Activated T-cell treated with anti-CD3 and anti-CD28 coated beads, Interleukin-2, amount 50 U/mL, for 48 hours (primary cell): ENCODE measurements at regions not wholly inside any gene's neighbourhood (a gene's known extent, or its start where the extent isn't known, plus 50 kb on each side); places are given as distances from the start of the nearest gene placed in this dataset.

Source experiments
- DNase-seq, 2 experiments: peaks; one replicate each; pipeline ENCODE4 v3.0.0-alpha.2; 2020

- no peak for DNase-seq
Observed at GRCh38 chr4:43244688-43245382, 352.3 kb downstream of the GRXCR1 start.

- DNase-seq = no peak
Observed at GRCh38 chr4:43251841-43252240, 359.3 kb downstream of the GRXCR1 start.

DNA sequence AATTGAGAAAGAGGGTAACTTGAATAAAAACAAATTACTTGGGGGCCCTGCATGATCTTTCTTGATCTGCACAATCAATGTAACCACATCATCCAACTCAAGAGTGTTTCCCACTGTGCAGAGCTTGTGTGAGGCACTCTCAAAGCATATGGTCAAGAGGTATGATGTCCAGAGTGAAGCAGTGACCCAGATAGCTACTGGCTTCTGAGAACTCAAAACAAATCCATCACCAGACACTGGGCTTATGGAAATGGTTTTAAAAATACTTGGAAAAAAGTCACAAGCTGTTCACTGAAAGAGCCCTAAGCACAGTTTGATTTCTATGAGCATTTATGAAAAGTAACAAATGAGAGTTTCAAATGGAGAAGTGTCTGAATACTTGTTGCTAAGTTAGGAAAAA is 361.0 kb downstream of the GRXCR1 start:
- DNase-seq = no peak

GRCh38 chr4:43264730-43265129 is 372.2 kb downstream of the GRXCR1 start:
- no peak for DNase-seq

DNA sequence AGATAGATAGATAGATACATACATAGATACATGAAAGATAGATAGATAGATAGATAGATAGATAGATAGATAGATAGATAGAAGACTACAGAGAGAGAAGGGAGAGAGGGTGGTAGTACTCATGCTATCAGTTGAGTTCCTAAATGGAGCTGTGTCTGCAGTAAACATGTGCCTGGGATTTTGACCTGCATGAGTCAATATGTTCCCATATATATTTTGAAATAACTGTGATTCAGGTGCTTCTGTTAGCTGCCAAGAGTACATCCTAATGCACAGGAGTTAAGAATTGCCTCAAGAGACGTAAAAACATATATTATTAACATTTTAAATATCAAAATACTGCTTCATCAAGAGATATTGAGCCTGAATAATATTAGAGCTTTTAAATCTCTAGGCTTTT is 379.4 kb downstream of the GRXCR1 start:
- no peak for DNase-seq

DNA sequence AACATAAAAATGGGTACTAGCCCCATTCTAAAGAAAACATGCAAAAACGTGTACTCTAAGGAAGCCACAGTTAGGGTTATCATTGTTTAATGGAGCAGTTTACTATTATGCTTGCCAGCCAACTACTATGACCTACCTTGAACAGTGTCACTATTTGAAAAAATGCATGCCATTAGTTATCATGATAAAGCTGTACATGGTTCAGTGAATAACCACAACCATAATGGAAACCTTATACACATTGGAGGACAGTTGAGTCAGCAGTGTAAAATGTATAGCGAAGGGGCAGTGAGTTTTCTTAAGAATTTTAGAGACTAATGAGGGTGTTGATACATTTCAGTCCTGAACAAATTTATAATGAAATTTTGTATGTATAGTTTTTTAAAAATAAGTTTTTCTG is 381.9 kb downstream of the GRXCR1 start:
- no peak for DNase-seq

GRCh38 chr4:43275779-43276178 is 383.3 kb downstream of the GRXCR1 start:
- DNase-seq = no peak

DNA sequence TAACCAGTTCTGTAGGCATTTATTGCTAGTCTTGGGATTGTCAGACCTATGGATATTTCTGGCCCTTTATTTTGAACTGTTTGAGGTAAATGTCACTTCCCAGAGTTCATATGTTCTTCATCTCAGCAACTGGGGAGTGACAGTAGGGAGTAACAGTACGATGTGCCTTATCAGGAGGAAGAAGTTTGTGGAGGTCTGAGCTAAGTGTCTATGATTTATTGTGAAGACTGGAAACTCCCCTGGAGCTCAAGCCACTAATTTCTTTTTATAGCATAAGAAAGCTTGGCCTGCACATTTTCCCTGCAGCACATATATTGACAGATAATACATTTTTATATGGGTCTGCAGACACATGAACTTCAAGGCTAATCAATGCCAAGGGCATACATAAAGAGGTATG is 383.8 kb downstream of the GRXCR1 start:
- no peak for DNase-seq

DNA sequence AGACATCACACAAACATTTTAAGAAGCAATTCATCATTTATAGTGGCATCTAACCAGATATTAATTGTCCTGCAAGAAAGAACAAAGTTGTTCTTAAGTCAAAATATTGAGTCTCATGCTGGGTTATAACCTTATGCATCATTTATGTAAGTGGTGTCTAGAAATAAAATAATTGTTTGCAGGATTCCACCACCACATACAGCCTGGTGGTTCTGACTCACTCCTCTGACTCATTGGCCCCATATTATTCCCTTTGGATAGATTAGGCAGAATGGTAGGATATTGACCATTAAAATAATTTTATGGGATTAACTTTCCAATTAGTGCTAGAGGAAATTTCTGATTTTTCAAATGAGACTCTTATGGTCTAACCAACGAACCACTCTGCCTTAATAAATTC is 384.5 kb downstream of the GRXCR1 start:
- no peak for DNase-seq

- DNase-seq = no peak
Observed at GRCh38 chr4:43282534-43282933, 390.0 kb downstream of the GRXCR1 start.

DNA sequence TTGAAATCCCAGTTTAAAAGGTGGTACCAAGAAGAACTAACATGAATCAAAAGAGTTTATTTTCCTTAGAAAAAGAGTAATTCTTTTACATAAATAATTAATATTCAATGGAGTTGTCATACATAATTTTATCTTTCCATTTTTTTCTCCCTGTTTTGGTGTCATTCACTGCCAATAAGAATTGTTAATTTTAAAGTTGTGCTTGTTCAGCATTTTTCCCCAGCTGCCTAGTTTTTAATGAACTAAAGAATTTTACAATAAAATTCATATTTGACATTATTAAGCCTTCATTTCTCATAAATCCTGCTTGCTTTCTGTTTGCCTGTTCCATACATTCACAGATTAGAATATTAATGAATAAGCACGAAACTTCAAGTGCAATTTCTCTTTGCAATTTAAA is 393.6 kb downstream of the GRXCR1 start:
- no peak for DNase-seq

- no peak for DNase-seq
Observed at GRCh38 chr4:43296946-43297528, 404.5 kb downstream of the GRXCR1 start.

DNA sequence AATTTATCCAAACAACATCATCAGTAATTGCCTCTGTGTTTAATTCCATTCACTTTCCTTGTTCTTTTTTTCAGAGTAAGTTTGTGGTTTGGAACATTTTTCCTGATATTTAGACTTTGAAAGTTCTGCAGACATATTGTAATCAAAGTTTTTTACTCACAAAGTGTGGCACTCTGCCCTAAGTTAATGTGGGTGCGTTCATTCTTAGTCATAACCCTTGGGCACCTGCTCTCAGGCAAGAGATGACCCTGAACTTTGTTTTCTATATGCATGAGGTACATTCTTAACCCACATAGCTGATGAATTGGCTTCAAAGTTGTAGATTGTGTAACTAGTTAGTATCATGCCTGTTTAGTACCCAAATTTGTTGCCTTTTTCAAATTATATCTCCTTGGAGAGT is 424.3 kb downstream of the GRXCR1 start:
- DNase-seq = no peak

- DNase-seq = no peak
Observed at GRCh38 chr4:43325220-43325967, 432.9 kb downstream of the GRXCR1 start.

GRCh38 chr4:43330288-43330687 is 437.8 kb downstream of the GRXCR1 start:
- no peak for DNase-seq

DNA sequence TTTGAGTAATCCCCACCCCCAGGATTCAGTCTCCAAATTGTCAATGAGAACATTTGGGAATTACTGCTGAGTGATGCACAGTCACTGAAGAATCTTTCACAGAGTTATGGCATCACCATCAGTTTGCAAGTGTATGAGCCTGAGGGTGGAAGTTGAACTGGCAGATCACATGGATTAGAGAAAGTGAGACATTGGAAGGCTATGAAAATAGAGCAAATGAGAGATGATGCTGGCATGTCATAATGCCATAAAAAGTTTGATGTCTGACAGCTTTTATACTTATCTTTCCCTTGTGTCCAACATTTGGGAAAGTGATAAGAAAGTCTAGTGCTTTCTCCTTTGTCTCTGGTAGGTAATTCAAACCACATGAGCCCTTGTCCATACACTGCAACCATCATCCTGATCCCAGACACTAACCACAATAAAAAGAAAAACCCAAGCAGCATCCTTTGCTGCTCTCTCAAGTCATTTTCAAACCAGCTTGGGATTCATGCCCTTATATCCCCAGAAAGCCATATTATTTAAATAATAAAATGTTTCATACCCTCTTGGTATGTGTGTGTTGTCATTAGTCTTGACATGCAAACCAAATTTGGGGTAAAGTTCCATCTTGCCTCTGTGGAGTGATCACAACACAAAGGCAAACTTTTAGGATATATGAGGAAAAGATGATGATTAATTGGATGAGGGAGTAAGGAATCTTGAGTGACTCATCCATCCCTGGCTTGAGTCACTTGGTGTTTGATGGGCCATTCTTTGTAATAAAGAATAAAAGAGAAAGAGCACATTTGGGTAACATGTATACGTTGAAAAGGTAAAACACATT is 438.9 kb downstream of the GRXCR1 start:
- DNase-seq = no peak

GRCh38 chr4:43332052-43332425 is 439.5 kb downstream of the GRXCR1 start:
- DNase-seq = no peak

DNA sequence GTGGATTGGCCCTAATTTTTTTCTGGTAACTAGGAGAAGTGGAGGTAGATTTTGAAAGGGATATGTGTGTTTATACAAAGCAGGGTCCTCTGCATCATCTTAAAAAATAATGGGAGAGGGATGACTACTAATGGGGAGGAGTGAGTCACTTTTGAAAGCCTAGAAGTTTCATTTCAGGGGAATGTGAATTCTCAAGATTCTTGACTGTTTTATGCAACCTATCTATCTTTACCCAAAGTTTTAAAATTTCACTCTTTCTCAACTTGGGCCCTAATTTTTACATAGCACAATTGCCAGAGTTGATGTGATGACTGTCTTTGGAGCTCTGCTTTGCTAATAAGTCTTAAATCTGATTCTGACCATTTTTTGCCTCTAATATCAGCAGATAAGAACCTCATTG is 445.2 kb downstream of the GRXCR1 start:
- no peak for DNase-seq

- DNase-seq = no peak
Observed at GRCh38 chr4:43339435-43339834, 446.9 kb downstream of the GRXCR1 start.

DNA sequence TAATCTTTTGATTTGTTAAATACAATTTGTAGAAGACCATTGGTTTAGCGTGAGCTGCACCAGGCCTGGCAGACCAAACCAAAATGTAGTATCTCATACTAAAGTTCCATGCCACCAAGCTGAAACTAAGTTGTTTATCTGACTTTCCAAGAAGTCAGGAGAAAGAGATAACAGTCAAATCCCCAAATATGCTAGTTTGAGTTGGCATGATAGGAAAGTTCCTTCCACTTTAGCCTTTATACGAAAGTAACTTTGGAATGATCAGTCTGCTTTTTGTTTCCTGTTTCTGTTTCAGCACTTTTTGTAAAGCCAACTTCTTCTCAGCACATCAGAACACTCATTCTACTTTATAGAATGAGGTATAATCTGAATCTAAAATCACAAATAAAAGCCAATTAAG is 449.2 kb downstream of the GRXCR1 start:
- no peak for DNase-seq

DNA sequence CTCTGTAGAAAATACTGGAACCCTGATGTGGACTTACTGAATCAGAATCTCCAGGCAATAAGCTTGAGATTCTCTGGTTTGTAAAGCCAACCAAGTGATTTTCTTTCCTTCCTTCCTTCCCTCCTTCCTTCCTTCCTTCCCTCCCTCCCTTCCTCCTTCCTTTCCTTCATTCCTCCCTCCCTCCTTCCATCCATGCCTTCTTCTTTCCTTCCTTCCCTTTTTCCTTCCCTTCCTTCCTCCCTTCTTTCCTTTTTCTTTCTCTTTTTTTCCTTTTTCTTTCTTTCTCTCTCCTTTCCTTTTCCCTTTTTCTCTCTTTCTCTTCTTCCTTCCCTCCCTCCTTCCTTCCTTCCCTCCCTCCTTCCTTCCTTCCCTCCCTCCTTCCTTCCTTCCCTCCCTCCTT is 450.8 kb downstream of the GRXCR1 start:
- DNase-seq = no peak

DNA sequence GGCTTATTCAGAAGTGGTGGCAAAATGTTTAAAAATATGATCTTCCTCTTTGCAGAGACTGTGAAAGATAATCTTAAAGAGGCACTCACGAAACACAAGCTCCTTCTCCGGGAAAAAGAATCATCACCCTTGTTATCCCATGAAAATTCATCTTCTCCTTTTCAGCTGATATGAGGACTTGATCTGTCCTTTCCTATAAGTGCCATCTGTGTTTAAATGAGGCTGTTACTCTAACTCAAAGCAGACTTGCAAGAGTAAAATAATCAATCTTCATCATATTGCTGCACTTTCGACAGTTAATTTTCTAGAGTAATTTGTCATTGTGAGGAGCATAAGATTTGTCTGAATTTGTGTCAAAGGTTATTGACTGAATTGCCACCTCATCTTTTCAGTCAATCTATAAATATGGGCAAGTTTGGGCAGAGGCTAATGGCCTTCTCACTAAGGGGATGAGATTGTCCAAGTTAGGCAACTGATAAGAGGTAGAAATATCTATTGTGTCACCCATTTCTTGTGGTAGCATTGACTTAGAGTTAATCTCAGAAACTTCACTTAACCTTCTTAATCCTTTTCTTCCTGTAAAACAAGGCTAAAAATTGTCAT is 452.9 kb downstream of the GRXCR1 start:
- no peak for DNase-seq

DNA sequence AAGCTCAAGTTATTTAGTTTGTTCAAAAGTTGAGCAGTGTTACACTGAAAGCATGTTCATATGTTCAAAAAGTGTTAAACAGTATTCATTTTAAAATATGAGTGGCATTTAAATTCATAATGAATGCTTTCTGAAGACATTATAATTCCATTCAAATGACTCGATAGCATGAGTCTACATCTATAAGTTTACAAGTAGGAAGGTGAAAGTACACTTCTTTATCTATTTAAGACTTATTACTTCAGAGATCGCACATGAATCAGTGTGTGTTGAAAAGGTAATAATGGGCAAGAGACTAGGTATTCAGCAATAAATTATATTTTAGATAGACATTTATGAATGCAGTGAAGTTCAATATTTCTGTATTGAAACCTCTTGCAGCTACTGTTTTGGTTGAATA is 456.1 kb downstream of the GRXCR1 start:
- no peak for DNase-seq
